Jurkat, Clone E6-1 (cell line): ENCODE measurements at regions not wholly inside any gene's neighbourhood (a gene's known extent, or its start where the extent isn't known, plus 50 kb on each side); places are given as distances from the start of the nearest gene placed in this dataset.

Source experiments
- DNase-seq: peaks from one replicate; pipeline ENCODE4 v3.0.0-alpha.2; 2011; ENCODE audit warnings: low read depth, low spot score
- H3K4me3 ChIP-seq: 2 replicates; pipeline ENCODE4 v1.5.1; 2011; ENCODE audit warnings: mild to moderate bottlenecking, low read length, control low read depth, moderate library complexity

DNA sequence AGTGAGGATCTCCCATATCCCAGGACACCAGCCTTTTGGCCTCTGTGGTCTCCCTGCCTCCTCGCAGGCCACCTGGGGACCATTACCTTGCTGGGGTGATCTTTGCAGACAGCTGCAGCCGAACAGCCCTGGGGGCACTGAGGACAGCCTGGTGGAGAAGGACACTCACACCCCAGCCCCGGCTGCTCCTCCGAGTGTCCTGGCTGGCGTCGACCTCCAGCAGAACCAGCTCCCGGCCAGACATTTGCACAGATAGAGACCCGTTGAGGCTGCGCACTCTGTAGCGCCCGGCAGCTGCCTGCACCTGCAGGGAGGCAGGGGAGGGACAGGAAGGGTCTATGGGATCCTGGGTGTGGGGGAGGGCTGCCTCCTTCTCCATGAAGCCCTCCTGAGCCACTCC lies 90.3 kb downstream of the RMI2 start:
- no peak overlapping the region for H3K4me3 ChIP-seq
- DNase-seq, result no peak

DNA sequence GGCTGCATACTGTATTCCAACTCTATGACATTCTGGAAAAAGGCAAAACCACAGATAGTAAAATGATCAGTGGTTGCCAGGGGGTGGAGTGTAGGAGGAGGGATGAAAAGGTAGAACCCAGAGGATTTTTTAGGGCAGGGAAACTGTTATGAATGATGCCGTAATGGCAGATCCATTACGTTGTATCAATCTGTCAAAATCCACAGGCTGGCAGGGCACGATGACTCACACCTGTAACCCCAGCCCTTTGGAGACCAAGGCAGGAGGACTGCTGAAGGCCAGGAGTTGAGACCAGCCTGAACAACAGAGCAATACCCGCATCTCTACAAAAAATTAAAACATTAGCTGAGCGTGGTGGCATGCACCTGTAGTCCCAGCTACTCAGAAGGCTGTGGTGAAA lies 91.8 kb downstream of the RMI2 start:
- no peak overlapping the region for H3K4me3 ChIP-seq
- no peak for DNase-seq

DNA sequence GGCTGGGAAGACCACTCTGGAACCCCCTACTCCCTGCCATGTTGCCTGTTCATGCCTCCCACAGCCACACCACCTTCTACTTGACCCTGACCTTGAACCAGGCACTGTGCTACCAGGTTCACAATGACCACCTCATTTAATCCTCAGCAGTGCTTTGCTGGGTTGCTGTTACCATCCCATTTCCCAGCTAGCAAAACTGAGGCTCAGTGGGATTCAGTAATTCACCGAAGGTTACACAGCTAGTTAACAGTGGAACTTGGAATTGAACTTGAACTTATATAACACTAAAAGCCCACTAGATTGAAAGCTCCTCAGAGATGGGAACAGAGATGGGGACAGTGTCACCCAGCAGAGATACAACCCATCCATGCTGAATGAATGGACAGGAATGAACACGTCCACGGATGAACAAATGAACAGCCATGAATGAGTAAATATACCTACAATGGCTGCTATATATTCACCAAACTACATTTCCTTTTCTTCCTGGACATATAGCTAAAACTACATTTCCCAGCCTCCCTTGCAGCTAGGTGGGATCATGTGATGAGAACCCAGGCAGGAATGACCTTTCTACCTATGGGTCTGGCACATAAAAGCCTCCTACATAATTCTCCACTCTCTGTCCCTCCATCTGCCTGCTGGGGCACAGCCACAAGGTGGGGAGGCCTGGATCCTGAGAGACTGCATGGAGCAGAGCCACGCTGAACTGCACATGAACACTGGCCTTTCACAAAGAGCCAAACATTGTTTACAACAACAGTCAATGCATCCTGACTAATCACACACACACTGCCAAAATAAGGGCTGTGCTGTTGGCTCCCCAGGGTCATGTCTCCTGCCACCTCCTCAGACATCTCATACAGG lies 94.8 kb downstream of the RMI2 start:
- DNase-seq, result no peak

DNA sequence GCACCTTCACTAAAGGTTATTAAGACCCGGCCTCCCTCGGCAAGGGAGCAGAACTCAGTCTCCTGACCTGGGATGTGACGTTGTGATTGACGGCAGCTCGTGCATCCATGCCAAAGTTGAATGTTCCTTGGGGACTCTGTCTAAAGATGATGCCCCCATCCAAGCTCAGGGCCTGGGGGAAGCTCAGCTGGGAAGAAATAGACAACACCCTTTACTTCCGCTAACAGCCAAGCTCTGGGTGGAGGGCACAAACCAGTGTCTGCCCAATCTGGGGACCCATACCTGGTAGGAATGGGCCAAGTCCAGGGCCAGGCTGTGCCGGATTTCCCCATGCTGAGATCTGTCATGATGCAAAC lies 95.4 kb downstream of the RMI2 start:
- no peak overlapping the region for H3K4me3 ChIP-seq
- DNase-seq, result no peak

More for the DNA sequence above, 94.8 kb downstream of the RMI2 start:
- H3K4me3 ChIP-seq, result no peak overlapping the region

DNA sequence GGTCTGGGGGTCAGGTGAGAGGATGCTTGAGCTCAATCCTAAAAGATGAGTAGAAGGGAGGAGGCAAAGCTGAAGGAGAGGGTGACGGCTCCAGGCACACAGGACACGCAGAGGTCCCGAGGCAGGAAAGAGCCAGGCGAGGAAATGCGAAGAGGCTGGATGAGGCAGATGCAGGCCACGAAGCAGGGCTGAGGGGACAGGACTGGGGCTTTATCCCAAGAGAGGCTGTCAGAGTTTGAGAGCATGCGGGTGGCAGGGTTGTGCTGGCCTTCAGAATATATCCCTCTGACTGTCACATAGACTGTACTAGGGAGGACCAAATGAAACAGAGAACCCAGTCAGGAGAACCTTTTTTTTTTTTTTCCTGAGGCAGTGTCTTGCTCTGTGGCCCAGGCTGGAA lies 100.2 kb downstream of the RMI2 start:
- no peak for DNase-seq

DNA sequence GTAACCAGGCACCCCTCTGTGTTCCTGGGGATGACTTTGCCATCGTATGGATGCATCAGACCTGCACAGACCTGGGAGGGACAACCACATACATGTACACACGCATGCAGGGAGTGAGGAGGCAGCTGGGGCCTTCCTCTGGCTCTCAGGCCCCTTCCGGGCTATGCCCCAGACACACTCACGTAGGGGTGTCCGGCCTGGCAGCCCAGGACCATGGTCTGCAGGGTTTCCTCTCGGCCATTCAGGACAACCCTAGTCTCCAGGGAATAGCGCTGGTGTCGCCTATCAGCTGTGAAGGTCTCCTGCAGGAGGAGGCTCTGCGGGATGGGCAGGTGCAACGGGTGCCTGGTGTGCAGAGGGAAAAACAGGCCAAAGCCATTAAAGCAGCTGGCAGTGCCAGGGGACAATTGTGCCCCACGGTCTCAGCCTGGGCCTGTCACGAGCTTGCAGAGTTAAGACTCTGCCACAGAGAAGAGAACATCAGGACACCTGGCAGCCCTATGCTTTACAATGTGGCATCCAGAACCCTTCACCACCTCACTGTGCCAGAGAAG lies 101.4 kb downstream of the RMI2 start:
- no peak for DNase-seq
- H3K4me3 ChIP-seq, result no peak overlapping the region

More for the DNA sequence above, 100.2 kb downstream of the RMI2 start:
- H3K4me3 ChIP-seq, result no peak overlapping the region

DNA sequence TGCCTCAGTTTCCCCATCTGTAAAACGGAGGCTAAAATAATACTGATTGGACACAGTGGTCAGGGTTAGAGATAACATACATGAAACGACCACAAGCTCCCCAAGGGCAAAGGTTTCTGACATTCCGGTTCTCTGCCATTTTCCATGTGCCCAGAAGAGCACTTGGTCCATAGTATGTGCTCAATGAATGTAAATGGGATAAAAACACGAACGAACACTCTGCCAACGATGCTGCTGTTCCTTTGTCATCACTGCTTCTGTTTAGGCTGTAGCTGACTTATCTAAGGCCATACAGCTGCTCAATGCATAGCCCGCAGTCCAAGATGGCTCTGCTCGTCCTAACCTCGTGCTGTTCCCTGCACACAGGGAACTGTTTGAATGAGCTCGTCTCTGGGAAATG lies 102.0 kb downstream of the RMI2 start:
- DNase-seq, result no peak
- H3K4me3 ChIP-seq, result no peak overlapping the region

DNA sequence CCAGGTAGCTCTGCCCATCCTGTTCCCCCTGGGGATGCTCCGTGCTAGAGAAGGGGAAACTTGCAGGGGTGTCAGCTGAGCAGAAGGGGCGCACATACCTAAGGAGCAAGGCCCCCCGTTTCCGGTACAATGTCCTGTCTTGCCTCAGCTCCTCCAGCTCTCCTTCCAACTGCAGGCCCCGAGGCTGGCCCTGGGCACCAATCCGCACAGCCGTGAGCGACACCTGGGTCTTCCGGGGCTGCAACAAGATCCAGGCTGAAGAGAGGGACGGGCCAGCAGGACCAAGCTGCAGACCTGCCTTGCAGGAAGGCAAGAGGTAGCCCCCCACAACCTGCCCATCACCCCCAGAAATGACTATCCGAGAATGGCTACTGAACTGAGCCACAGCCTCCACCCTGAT lies 102.6 kb downstream of the RMI2 start:
- H3K4me3 ChIP-seq, result no peak overlapping the region
- no peak for DNase-seq

DNA sequence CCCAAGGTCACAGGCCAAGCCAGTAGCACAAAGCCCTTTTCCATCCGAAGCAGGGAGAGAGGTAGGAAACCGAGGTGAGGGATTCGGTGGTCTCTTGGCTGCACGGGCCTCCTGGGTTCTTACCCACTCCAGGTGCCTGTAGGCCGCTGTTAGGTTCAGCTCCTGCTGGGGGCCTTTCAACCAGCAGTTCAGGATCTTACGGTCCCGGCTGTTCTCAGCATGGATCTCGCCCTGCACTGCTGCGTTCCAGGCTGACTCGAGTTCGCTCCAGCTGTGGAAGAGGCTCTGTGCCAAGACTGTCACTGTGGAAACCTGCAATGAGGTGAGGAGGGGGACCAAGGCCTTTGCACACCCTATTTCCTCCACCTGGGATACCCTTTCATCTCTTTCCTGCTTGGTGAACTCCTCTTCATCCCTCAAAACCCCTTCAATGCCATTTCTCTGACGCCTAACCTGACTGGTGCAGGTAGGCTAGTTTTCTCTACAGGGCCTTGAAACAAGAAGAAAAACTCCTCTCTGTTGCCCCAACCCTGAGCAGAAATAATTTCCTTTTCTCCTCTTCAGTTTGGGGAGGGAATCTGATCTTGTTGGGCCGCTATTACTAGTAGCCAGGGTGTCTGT lies 103.6 kb downstream of the RMI2 start:
- no peak overlapping the region for H3K4me3 ChIP-seq
- no peak for DNase-seq

DNA sequence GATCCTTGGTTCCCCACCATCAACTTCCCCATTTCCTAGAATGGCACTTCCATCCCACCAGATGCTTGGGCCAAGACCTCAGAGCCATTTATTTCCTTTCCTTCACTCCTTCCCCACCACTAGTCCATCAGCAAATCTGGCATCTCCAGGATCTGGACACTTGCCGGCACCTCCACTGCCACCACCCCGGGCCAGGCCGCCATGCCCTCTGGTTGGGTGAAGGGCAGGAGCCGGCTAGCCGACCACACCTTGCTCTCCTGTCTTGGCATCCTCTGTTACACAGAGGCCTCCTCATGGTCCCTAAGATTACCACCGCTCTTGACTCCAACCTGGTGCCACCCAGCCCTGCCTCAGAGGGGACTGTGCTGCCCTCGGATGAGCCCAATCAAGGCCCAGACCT lies 104.5 kb downstream of the RMI2 start:
- no peak overlapping the region for H3K4me3 ChIP-seq
- DNase-seq, result no peak

DNA sequence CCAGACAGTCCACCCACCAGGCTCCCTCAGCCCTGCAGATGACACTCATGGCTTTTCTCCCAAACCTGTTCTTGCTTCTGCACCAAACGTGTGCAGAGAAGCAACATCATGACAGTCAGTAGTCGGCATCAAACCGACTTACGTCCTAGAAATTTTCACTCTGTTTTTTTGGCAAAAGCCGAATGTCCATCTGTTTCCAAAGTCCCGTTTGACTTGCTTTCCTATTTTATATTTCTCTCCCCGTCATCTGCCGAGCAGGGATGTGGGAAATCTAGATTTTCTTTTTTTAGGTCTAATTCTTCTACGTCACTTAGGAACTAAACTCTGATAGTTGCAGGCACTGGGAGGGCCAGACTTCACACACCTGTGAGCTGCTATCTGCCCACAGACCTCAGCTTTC lies 104.9 kb downstream of the RMI2 start:
- H3K4me3 ChIP-seq, result no peak overlapping the region
- DNase-seq, result no peak

DNA sequence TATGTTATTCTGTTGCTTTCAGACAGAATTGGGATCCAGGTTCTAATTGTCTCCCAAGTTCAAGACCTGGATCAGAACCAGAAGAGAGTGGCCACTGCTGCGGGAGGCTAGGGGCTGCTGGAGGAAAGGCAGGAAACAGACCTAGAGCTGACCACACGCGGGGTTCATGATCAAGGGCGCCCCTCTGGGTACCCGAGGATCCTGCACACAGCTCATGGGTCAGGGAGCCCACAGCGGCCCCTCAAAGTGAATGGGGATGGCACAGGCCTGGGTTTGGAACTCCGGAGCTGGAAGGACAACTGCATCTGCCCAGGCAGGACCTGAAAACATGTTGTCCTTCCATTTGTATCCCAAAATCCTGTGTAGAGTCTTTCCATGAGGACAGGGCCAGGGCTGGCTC lies 107.0 kb downstream of the RMI2 start:
- no peak for DNase-seq
- H3K4me3 ChIP-seq, result no peak overlapping the region

DNA sequence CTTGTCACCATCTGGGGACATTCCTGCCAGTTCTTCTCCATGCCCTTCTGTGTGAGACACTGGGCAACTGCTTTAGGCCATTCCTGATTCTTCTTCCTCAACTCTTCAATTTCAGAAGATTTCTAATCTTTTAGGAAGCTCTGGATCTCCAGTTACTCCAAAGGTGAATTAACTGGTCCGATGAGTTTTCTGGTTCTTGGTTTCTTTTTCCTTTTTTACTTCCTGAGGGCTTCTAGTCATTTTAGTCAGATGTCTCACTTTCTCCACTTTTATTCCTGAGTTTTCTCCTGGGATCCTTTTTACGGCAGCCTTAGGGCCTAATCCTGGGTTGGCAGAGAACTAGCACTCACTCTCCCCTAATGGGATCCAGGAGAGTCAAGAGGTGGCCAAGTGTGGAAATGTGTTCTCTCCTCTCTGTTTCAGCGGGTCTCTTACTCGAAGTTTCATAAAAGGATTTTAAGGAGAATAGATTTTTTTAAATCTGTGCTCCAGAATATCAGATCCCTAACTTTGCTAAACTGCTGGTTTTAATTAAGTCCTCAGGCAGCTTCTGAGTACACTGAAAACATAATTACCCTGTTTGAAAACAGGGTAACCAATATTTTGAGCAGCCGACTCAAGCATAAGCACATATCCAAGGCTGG lies 107.6 kb downstream of the RMI2 start:
- no peak for DNase-seq
- no peak overlapping the region for H3K4me3 ChIP-seq

DNA sequence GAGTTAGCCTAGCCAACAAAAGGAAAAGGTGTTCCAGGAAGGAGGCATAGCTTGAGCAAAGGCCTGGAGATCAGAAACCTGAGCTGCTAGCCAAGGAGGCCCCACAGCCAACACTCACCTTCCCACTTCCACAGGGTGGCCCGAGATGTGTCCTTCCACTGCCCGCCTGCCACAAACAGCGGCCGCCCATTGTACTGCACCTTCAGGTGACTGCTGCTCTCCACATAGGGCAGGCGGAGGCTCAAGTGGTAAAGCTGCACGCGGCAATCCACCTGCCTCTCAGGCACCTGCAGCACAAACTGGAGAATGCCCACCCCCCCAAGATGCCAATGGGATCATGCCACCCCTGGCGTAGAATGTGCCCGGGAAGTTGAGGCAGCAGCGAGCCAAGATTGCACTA lies 111.5 kb downstream of the RMI2 start:
- H3K4me3 ChIP-seq, result no peak overlapping the region
- DNase-seq, result no peak

DNA sequence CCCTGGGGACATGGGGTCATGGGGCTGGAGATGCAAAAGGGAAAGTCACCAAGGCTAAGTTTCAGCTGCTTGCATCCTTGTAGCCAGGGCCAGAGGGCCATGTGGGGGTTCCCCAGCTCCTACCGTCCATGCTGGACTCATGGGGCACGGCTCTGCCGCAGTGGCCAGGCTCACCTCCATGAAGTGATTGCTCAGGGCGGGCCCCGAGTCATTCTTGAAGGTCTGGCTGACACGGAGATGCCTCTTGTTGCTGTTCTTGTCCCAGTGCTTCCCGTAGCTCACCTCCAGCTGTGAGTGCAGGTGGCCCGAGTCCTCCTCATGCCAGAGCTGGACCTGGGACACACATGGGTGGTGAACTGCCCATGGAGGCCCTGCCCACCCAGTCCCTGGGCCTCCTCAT lies 114.5 kb downstream of the RMI2 start:
- no peak for DNase-seq
- H3K4me3 ChIP-seq, result no peak overlapping the region

DNA sequence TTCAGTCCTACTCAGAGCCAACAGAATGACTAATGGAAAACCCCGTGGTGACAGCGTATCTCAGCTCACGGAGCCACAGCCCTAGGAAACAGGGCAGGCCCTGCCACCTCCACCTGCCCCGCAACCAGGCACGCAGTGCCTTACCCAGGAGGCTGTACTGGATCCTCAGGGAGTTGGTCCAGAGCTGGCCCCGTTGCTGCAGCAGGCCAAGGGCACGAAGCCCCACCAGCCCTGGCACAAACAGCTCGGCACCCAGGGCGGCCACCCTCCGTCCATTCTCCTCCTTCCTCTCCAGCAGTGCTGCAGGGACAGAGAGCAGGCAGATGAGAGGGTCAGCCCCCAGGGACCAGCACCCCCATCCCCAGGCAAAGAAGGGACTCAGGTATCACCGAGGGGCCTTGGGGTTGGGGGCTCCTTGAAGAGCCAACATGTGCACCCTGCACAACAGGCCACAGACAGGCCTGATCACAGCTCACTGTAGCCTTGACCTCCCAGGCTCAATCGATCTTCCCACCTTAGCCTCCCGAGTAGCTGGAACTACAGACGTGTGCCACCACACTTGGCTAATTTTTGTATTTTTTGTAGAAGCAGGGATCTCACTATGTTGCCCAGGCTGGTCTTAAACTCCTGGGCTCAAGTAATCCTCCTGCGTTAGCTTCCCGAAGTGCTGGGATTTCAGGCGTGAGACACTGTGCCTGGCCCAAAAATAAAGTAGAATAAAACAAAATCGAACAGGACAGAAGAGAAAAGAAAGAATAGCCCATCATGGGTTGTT lies 115.7 kb downstream of the RMI2 start:
- DNase-seq, result no peak
- H3K4me3 ChIP-seq, result no peak overlapping the region

DNA sequence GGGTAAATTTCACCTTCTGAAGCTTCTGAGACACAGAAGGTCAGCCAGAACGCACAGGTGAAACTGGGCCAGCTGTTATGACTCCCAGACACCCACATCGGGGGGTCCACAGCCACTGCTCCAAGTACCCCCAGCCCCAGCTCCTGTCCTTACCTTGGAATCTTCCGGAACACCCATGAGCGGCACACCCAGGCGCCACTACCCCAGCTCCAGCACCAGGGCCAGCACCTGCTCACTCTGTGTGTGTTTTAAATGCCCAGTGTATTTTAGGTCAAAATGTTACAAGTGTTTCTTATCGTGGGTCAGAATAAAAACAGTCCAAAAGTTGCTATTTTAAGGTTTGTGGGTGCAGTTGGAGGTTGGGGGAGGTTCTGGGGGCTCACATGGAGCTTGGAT lies 116.3 kb downstream of the RMI2 start:
- no peak for DNase-seq
- no peak overlapping the region for H3K4me3 ChIP-seq

DNA sequence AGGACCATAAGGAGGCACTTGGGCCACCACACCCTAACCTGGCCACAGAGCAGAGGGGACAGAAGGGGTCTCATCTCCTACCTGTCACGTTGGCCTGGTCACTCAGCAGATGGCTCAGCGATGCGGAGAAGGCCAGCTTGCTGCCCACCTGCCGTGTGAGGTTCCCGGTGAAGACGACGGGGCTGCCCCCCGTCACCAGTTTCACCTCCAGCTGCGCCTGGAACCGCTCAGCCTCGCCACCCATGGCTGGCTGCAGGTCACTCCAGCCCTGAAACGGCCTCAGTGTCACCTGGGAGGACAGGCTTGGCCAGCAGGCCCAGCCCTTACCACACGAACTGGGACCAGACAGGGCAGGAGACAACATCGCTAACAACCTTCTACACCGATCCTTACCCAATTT lies 116.8 kb downstream of the RMI2 start:
- DNase-seq, result no peak
- no peak overlapping the region for H3K4me3 ChIP-seq

DNA sequence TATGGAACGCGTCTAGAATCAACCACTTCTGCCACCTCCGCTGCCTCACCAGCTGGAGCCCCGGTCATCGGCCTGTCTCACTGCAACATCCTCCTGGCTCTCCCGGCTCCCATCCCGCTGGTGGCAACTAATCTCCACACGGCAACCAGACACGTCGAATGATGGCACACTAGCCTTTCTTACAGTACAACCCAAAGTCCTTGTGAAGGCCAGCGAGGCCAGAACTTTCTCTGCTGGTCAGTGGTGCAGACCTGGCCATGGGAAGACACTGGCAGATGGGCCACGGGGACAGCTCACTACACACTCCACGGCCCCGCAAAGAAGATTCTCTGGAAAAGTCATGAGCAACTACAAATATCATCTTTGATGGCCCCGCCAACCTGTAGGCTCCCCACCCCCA lies 117.6 kb downstream of the RMI2 start:
- H3K4me3 ChIP-seq, result no peak overlapping the region
- DNase-seq, result no peak

DNA sequence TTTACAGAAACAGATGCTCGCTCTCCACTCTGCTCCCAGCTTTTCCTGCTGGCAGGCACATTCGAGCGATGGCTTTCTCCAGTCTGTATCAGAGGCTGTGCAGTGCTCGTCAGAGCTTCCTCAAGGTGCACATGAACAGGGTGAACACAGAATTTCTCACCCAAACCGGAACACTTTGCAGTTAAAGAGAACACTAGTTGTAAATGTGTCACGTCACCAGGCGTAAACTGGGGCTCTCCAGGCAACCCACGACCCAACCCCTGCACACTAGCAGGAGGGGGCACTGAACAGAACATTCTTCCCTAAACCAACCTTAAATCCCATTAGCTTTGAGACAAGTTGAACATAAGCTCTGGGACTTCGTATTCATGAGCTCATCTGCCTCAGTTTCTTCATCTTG lies 119.0 kb downstream of the RMI2 start:
- H3K4me3 ChIP-seq, result no peak overlapping the region
- DNase-seq, result no peak
